Hepatocyte (in vitro differentiated cells): ENCODE measurements at regions not wholly inside any gene's neighbourhood (a gene's known extent, or its start where the extent isn't known, plus 50 kb on each side); places are given as distances from the start of the nearest gene placed in this dataset.

Source experiments
- CTCF ChIP-seq: fragments of 200-600 bp; sonication (generic); IDR thresholded peaks from 2 replicates; pipeline ENCODE4 v1.5.1; 2016; ENCODE audit warnings: antibody characterized with exemption, mild to moderate bottlenecking; ENCODE audit not compliant: poor library complexity
- EZH2 ChIP-seq: fragments of 200-600 bp; sonication (generic); IDR thresholded peaks from 2 replicates; pipeline ENCODE4 v1.6.1; 2016; ENCODE audit warnings: antibody characterized with exemption, mild to moderate bottlenecking, borderline replicate concordance
- EZH2phosphoT487 ChIP-seq: fragments of 200-600 bp; sonication (generic); IDR thresholded peaks from one replicate; pipeline ENCODE4 v1.6.1; 2018; ENCODE audit warnings: antibody characterized with exemption, mild to moderate bottlenecking, low read depth, moderate library complexity; ENCODE audit not compliant: unreplicated experiment, severe bottlenecking

GRCh38 chr11:97354026-97354425, 964.2 kb downstream of the JRKL start:
- TF ChIP-seq CTCF (no peak), EZH2phosphoT487 (no peak), EZH2 (no peak)
